HL-60 (cell line): ENCODE measurements at regions not wholly inside any gene's neighbourhood (a gene's known extent, or its start where the extent isn't known, plus 50 kb on each side); places are given as distances from the start of the nearest gene placed in this dataset.

ENCODE experiments used
- DNase-seq, 2 experiments: peaks; one replicate each; pipeline ENCODE4 v3.0.0-alpha.2; 2010 to 2020; ENCODE audit warnings: low read depth in 1 of 2, low spot score in 1 of 2
- H3K27ac ChIP-seq: fragments of 250-450 bp; sonication (Bioruptor Pico); replicated peaks from 2 replicates; pipeline ENCODE4 v1.5.1; 2020; ENCODE audit warnings: mild to moderate bottlenecking, moderate library complexity
- H3K27me3 ChIP-seq: fragments of 250-450 bp; sonication (Bioruptor Pico); 2 replicates; pipeline ENCODE4 v1.5.1; 2021; ENCODE audit warnings: mild to moderate bottlenecking, moderate library complexity; ENCODE audit not compliant: insufficient read depth, poor library complexity, severe bottlenecking
- H3K4me3 ChIP-seq: replicated peaks from 2 replicates; pipeline ENCODE4 v1.5.1; 2011; ENCODE audit warnings: mild to moderate bottlenecking, control low read depth, low read length; ENCODE audit not compliant: insufficient read depth
- GABPA ChIP-seq: IDR thresholded peaks from 2 replicates; pipeline ENCODE4 v1.6.1; 2012; ENCODE audit warnings: low read depth
- POLR2AphosphoS5 ChIP-seq: IDR thresholded peaks from 2 replicates; pipeline ENCODE4 v1.6.1; 2012; ENCODE audit warnings: low read depth
- REST ChIP-seq: IDR thresholded peaks from 2 replicates; pipeline ENCODE4 v1.6.1; 2012; ENCODE audit warnings: low read depth; ENCODE audit not compliant: insufficient replicate concordance
- SPI1 ChIP-seq: IDR thresholded peaks from 2 replicates; pipeline ENCODE4 v1.6.1; 2012; ENCODE audit warnings: low read depth, mild to moderate bottlenecking, borderline replicate concordance
- TF ChIP-seq, protein P1 (sequence below): IDR thresholded peaks from one replicate; pipeline ENCODE4 v1.5.1; 2011; ENCODE audit warnings: low read length, control low read depth, inconsistent platforms; ENCODE audit not compliant: insufficient read depth

DNA sequence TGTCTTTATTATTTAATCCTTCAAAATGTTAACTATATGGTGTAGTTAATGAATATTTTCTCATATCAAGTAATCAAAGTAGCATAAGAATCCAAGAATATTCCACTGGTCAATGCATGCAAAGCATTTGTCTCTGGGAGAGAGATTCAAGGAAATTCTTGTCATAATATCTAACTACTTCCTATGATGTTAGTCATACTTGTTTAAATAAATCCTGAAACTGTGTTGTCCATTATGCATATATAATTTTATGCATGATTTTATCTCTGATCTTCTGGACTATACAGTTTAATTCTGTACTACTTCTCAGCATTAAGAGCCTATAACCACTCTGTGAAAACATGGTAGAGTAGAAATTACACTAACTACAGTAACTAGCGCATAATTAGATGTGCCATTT is 388.3 kb downstream of the NR4A2 start:
- no peaks in the 10 kb centered on the region for H3K27me3 ChIP-seq
- no peak for DNase-seq
- no peak overlapping the region for H3K4me3 ChIP-seq
- no peak overlapping the region for H3K27ac ChIP-seq
- TF ChIP-seq, protein P1, sequence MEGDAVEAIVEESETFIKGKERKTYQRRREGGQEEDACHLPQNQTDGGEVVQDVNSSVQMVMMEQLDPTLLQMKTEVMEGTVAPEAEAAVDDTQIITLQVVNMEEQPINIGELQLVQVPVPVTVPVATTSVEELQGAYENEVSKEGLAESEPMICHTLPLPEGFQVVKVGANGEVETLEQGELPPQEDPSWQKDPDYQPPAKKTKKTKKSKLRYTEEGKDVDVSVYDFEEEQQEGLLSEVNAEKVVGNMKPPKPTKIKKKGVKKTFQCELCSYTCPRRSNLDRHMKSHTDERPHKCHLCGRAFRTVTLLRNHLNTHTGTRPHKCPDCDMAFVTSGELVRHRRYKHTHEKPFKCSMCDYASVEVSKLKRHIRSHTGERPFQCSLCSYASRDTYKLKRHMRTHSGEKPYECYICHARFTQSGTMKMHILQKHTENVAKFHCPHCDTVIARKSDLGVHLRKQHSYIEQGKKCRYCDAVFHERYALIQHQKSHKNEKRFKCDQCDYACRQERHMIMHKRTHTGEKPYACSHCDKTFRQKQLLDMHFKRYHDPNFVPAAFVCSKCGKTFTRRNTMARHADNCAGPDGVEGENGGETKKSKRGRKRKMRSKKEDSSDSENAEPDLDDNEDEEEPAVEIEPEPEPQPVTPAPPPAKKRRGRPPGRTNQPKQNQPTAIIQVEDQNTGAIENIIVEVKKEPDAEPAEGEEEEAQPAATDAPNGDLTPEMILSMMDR: no peak
- TF ChIP-seq POLR2AphosphoS5 (no peak), REST (no peak)

GRCh38 chr2:155930312-155930711 is 402.2 kb downstream of the NR4A2 start:
- TF ChIP-seq, protein P1: no peak
- no peak for TF ChIP-seq GABPA
- no peak for TF ChIP-seq POLR2AphosphoS5
- TF ChIP-seq SPI1: no peak
- no peak for TF ChIP-seq REST
- no peak for DNase-seq
- Histone ChIP-seq H3K4me3 (no peak overlapping the region), H3K27ac (no peak overlapping the region), H3K27me3 (no peaks in the 10 kb centered on the region)

- Histone ChIP-seq H3K27ac (no peak overlapping the region), H3K4me3 (no peak overlapping the region), H3K27me3 (no peaks in the 10 kb centered on the region)
- TF ChIP-seq REST: no peak
- no peak for TF ChIP-seq GABPA
- TF ChIP-seq SPI1: no peak
- no peak for TF ChIP-seq POLR2AphosphoS5
- TF ChIP-seq, protein P1: no peak
- DNase-seq: no peak
Observed at GRCh38 chr2:155917380-155917779, 415.1 kb downstream of the NR4A2 start.
